ENCODE measurements at regions not wholly inside any gene's neighbourhood (a gene's known extent, or its start where the extent isn't known, plus 50 kb on each side); places are given as distances from the start of the nearest gene placed in this dataset.
A peak's percentile ranks its signal among the peaks of the same experiment; 100 is the strongest.

DNA sequence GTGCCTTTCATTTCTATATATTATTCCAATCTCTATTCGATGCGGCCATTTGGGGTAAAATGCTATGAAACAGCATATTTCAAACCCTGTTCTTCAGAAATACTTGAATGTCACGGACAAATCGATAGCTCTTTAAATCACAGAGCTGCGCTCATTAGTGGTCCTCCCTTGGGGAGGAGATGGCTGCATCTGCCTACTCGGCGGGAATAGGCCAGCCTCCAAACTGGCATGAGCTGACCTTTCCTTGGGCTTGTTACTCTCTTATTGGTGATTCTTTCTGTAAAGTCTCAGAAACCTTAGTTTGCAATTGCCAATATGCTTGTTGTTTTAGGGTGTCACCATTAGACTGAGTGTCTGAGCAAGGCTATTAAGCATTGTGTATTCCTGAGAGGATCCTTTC, 120.9 kb downstream of the BDH1 start:
- Histone ChIP-seq H3K27me3 (ENCODE audit: control insufficient read depth in 2 of 2, insufficient read depth in 2 of 2, low read length in 2 of 2) (peaks cover 5 to 6% of the 10 kb centered on the region in 2 donors), H3K4me1 (ENCODE audit: control insufficient read depth in 1 of 2, insufficient read depth in 2 of 2, low read length in 2 of 2) (no peaks in the 10 kb centered on the region), H3K79me2 (ENCODE audit: insufficient read depth, low read length) (no peaks in the 10 kb centered on the region), H3K36me3 (replicated peaks in 1 of 2; ENCODE audit: control insufficient read depth in 1 of 2, insufficient read depth in 2 of 2, low read length in 2 of 2) (no peaks in the 10 kb centered on the region), H3K9ac (ENCODE audit: insufficient read depth, low read length, poor library complexity, severe bottlenecking) (no peak overlapping the region), H4K20me1 (ENCODE audit: insufficient read depth, low read length) (no peaks in the 10 kb centered on the region), H3K4me2 (replicated peaks; ENCODE audit: extremely low read depth, low read length, poor library complexity, severe bottlenecking) (no peak overlapping the region), H2AFZ (ENCODE audit: insufficient read depth, low read depth, low read length, poor library complexity, severe bottlenecking) (no peak overlapping the region), H3K9me3 (replicated peaks in 1 of 2; ENCODE audit: control insufficient read depth in 1 of 2, insufficient read depth in 1 of 2, low read length in 2 of 2) (no peaks in the 10 kb centered on the region), H3K4me3 (replicated peaks in 1 of 3; ENCODE audit: low read depth in 2 of 3, low read length in 3 of 3) (no peak overlapping the region), H3K27ac (ENCODE audit: low read depth in 1 of 2, low read length in 2 of 2) (no peak overlapping the region)
- H3K4me3 Mint-ChIP-seq, result no peak overlapping the region
- peaks cover 12 to 23% (median 18%) of the 10 kb centered on the region in 3 donors for H3K27me3 Mint-ChIP-seq (ENCODE audit: low read depth in 3 of 3)
- H3K36me3 Mint-ChIP-seq, result no peaks in the 10 kb centered on the region
- WGBS (ENCODE audit: insufficient coverage), result 91% methylated on average over 4 of the region's 7 CpGs
- DNase-seq, result no peak
- H3K9me3 Mint-ChIP-seq, result no peaks in the 10 kb centered on the region
- no peaks in the 10 kb centered on the region for H3K4me1 Mint-ChIP-seq
- no peak for TF ChIP-seq CTCF (IDR thresholded peaks at IDR 0.05)
- intact Hi-C loops (cut with micrococcal nuclease), result no loop called here
- H3K27ac Mint-ChIP-seq, result no peak overlapping the region

DNA sequence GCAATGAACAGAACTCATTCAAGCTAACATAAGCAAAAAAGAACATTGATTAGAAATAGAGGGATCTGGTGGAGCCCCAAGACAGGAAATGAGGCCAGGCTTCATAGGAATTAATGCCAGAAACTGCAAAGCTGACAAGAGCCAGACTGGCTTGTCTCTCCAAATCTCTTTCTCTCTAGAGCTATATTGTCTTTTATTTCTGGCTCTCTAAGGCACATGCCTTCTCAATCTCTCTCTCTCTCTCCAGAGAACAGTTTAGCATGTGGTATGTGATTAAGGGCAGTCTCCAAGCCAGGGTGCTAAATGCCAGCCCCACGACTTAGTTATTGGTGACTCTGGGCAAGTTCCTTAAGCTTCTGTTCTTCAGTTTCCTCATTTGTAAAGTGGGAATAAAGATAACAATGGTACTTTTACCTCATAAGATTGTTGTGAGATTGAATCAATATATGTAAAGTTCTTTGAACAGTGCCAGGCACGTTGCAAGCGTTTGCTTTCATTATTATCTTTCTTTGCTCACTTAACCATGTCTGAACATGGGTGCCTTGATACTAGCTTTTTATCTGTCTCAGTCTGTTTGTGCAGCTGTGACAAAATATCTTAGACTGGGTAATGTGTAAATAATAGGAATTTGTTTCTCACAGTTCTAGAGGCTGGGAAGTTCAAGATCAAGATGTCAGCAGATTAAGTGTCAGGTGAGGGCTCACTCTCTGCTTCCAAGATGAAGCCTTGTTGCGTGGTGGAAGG, 123.2 kb downstream of the BDH1 start:
- Mint-ChIP-seq H3K27ac (no peak overlapping the region), H3K36me3 (no peaks in the 10 kb centered on the region)

More for the DNA sequence above, 123.2 kb downstream of the BDH1 start:
- no peak for DNase-seq
- intact Hi-C loops (cut with micrococcal nuclease), result no loop called here
- no peaks in the 10 kb centered on the region for H3K36me3 ChIP-seq (replicated peaks in 1 of 2; ENCODE audit: control insufficient read depth in 1 of 2, insufficient read depth in 2 of 2, low read length in 2 of 2)
- peaks cover 13% of the 10 kb centered on the region for H3K4me1 Mint-ChIP-seq
- no peak overlapping the region for H3K27ac ChIP-seq (ENCODE audit: low read depth in 1 of 2, low read length in 2 of 2)
- no peak overlapping the region for H3K4me2 ChIP-seq (replicated peaks; ENCODE audit: extremely low read depth, low read length, poor library complexity, severe bottlenecking)
- no peak overlapping the region for H2AFZ ChIP-seq (ENCODE audit: insufficient read depth, low read depth, low read length, poor library complexity, severe bottlenecking)
- no peak overlapping the region for H3K4me3 ChIP-seq (replicated peaks in 1 of 3; ENCODE audit: low read depth in 2 of 3, low read length in 3 of 3)
- no peaks in the 10 kb centered on the region for H3K9me3 ChIP-seq (replicated peaks in 1 of 2; ENCODE audit: control insufficient read depth in 1 of 2, insufficient read depth in 1 of 2, low read length in 2 of 2)
- H3K27me3 ChIP-seq (ENCODE audit: control insufficient read depth in 2 of 2, insufficient read depth in 2 of 2, low read length in 2 of 2), result peaks cover 5 to 6% of the 10 kb centered on the region in 2 donors
- WGBS (ENCODE audit: insufficient coverage), result 30% methylated on average over 1 of the region's 4 CpGs
- no peaks in the 10 kb centered on the region for H4K20me1 ChIP-seq (ENCODE audit: insufficient read depth, low read length)
- H3K9me3 Mint-ChIP-seq, result no peaks in the 10 kb centered on the region
- peak overlapping the region in 1 of 2 donors; percentile 32 for H3K4me3 Mint-ChIP-seq
- H3K9ac ChIP-seq (ENCODE audit: insufficient read depth, low read length, poor library complexity, severe bottlenecking), result no peak overlapping the region
- no peak for TF ChIP-seq CTCF (IDR thresholded peaks at IDR 0.05)
- peaks cover 4 to 11% of the 10 kb centered on the region in 2 donors for H3K4me1 ChIP-seq (ENCODE audit: control insufficient read depth in 1 of 2, insufficient read depth in 2 of 2, low read length in 2 of 2)
- peaks cover 15 to 33% (median 21%) of the 10 kb centered on the region in 3 donors for H3K27me3 Mint-ChIP-seq (ENCODE audit: low read depth in 3 of 3)
- H3K79me2 ChIP-seq (ENCODE audit: insufficient read depth, low read length), result no peaks in the 10 kb centered on the region
